ENCODE measurements at regions not wholly inside any gene's neighbourhood (a gene's known extent, or its start where the extent isn't known, plus 50 kb on each side); places are given as distances from the start of the nearest gene placed in this dataset.

DNA sequence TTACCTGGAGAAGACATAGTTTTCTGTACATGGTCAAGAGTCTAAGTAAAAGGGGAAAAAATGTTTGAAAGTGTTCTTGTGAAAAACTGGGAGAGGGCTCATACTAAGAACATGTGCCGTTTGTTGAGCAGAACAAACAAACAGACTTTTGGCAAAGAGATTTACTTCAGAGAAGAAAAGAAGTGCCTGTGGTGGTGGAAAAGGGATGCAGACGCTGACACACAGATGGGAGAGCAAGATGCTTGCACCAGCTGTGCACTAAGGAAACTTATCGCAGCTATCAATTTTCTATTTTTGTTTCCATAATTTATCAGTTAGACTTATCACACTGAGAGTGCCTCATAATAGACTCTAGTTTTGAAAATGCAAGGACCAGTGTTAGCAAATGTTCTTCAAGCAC is 259.6 kb upstream of the PDZRN3 start:
- TF ChIP-seq, protein P1, sequence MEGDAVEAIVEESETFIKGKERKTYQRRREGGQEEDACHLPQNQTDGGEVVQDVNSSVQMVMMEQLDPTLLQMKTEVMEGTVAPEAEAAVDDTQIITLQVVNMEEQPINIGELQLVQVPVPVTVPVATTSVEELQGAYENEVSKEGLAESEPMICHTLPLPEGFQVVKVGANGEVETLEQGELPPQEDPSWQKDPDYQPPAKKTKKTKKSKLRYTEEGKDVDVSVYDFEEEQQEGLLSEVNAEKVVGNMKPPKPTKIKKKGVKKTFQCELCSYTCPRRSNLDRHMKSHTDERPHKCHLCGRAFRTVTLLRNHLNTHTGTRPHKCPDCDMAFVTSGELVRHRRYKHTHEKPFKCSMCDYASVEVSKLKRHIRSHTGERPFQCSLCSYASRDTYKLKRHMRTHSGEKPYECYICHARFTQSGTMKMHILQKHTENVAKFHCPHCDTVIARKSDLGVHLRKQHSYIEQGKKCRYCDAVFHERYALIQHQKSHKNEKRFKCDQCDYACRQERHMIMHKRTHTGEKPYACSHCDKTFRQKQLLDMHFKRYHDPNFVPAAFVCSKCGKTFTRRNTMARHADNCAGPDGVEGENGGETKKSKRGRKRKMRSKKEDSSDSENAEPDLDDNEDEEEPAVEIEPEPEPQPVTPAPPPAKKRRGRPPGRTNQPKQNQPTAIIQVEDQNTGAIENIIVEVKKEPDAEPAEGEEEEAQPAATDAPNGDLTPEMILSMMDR (IDR thresholded peaks at IDR 0.05), result no peak
- no peak for TF ChIP-seq POLR2A (IDR thresholded peaks at IDR 0.05)

Data from esophagus squamous epithelium (tissue), 4 donors.